MCF 10A (cell line): ENCODE measurements at regions not wholly inside any gene's neighbourhood (a gene's known extent, or its start where the extent isn't known, plus 50 kb on each side); places are given as distances from the start of the nearest gene placed in this dataset.
"Not testable (repeated sequence)": the region's sequence is repeated elsewhere in the genome, so short reads cannot be mapped to it uniquely, and the experiment has no call there.

Source experiments
- BruUV-seq: library from RNA; stranded (reverse); fragments of 400-500 nt; replicated peaks from 2 replicates; lab custom pipeline; 2021; lab: Mats Ljungman, UMichigan
- CTCF ChIA-PET: fragments of 300-600 bp; sonication (Branson Sonifier 250); formaldehyde crosslinking; extraction: SDS; loops from one replicate; lab custom pipeline; 2021; ENCODE audit warnings: antibody characterized with exemption, inconsistent platforms; lab: Yijun Ruan, JAX
- POLR2A ChIA-PET: fragments of 300-600, 350-650 bp; sonication (Branson Sonifier 250); formaldehyde crosslinking; extraction: SDS; loops from one replicate; lab custom pipeline; 2020; ENCODE audit warnings: antibody characterized with exemption, inconsistent platforms; lab: Yijun Ruan, JAX
- DNase-seq: peaks from one replicate; pipeline ENCODE4 v3.0.0-alpha.2; 2018; ENCODE audit not compliant: unreplicated experiment
- H3K27ac Mint-ChIP-seq: one replicate; pipeline ENCODE4 v1.8.0; 2022; ENCODE audit warnings: mild to moderate bottlenecking, low read depth, mixed read lengths; ENCODE audit not compliant: unreplicated experiment
- H3K27me3 Mint-ChIP-seq: one replicate; pipeline ENCODE4 v1.8.0; 2022; ENCODE audit warnings: mixed read lengths; ENCODE audit not compliant: insufficient read depth, unreplicated experiment
- H3K36me3 Mint-ChIP-seq: one replicate; pipeline ENCODE4 v1.8.0; 2022; ENCODE audit warnings: mild to moderate bottlenecking, moderate library complexity, mixed read lengths; ENCODE audit not compliant: insufficient read depth, unreplicated experiment
- H3K4me1 Mint-ChIP-seq: one replicate; pipeline ENCODE4 v1.8.0; 2022; ENCODE audit warnings: mixed read lengths; ENCODE audit not compliant: insufficient read depth, unreplicated experiment
- H3K4me3 Mint-ChIP-seq: one replicate; pipeline ENCODE4 v1.8.0; 2022; ENCODE audit warnings: mild to moderate bottlenecking, moderate library complexity, mixed read lengths; ENCODE audit not compliant: unreplicated experiment
- H3K9me3 Mint-ChIP-seq: one replicate; pipeline ENCODE4 v1.8.0; 2022; ENCODE audit warnings: mixed read lengths; ENCODE audit not compliant: unreplicated experiment
- intact Hi-C: fragments of 100-400 bp; cut with micrococcal nuclease; formaldehyde crosslinking; loops from 2 replicates; pipeline ENCODE4 v1.14.1; 2022
- TF ChIP-seq, protein P1 (sequence below): fragments of 200-600 bp; IDR thresholded peaks from one replicate; pipeline ENCODE4 v1.8.0; 2022; ENCODE audit warnings: antibody characterized with exemption, mild to moderate bottlenecking; ENCODE audit not compliant: unreplicated experiment

DNA sequence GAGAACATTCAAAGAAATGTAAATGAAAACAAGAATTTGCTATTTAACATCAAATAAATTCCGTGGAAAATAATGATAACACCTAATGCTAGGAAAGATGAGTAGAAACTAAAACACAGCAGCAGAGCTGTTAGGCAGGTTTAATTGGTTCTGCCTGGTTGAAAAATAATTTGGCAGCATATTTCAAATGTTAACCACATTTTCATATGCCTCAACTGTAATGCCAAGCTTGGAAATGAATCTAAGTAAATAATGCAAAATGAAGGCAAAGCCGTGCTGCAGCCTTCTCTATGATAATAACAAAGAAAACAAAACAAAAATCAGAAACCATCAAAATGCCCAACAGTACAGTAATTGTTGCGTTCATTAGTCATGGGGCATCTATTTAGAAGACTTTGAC lies 79.9 kb upstream of the MSX2 start:
- no peak for DNase-seq
- BruUV-seq, result no TSS peak
- Mint-ChIP-seq H3K27ac (no peak overlapping the region), H3K36me3 (no peaks in the 10 kb centered on the region), H3K9me3 (peaks cover 30% of the 10 kb centered on the region), H3K27me3 (no peaks in the 10 kb centered on the region), H3K4me3 (no peak overlapping the region), H3K4me1 (no peaks in the 10 kb centered on the region)
- intact Hi-C loops, result no loop called here
- CTCF ChIA-PET, result interaction anchor here (0.6 kb wide), 1 partner anchor 121 kb away, joined by 6 read pairs; no protein-coding TSS in a partner anchor
- TF ChIP-seq, protein P1, sequence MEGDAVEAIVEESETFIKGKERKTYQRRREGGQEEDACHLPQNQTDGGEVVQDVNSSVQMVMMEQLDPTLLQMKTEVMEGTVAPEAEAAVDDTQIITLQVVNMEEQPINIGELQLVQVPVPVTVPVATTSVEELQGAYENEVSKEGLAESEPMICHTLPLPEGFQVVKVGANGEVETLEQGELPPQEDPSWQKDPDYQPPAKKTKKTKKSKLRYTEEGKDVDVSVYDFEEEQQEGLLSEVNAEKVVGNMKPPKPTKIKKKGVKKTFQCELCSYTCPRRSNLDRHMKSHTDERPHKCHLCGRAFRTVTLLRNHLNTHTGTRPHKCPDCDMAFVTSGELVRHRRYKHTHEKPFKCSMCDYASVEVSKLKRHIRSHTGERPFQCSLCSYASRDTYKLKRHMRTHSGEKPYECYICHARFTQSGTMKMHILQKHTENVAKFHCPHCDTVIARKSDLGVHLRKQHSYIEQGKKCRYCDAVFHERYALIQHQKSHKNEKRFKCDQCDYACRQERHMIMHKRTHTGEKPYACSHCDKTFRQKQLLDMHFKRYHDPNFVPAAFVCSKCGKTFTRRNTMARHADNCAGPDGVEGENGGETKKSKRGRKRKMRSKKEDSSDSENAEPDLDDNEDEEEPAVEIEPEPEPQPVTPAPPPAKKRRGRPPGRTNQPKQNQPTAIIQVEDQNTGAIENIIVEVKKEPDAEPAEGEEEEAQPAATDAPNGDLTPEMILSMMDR, result no peak
- POLR2A ChIA-PET, result interaction anchor here (1.5 kb wide), 1 partner anchor 19 kb away, joined by 3 read pairs; no protein-coding TSS in a partner anchor

DNA sequence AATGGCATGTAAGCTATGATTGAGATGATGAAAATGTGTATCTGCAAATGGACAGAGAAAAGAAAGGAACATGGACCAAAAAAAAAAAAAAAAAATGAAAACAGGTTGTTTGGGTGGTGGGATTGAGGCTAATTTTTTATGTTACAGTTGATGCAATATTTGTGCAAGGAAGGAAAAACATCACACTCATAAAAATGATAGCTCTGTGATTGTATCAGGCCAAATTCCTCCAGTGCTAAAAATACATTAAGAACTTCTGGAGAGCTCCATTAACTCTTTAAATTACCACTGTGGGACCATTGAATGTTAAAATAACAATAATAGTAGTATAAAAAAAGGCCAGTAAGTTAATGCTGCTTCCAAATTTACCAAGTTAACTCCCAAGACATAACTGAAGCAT lies 79.5 kb upstream of the MSX2 start:
- ChIA-PET CTCF (interaction anchor here (0.6 kb wide), 5 partner anchors 15 to 207 kb away, joined by 3 to 6 read pairs (median 3); no protein-coding TSS in a partner anchor), POLR2A (interaction anchor here (1.5 kb wide), 1 partner anchor 20 kb away, joined by 3 read pairs; no protein-coding TSS in a partner anchor)
- no peaks in the 10 kb centered on the region for H3K4me1 Mint-ChIP-seq
- DNase-seq, result no peak
- TF ChIP-seq, protein P1, result no peak
- H3K9me3 Mint-ChIP-seq, result peaks cover 30% of the 10 kb centered on the region
- intact Hi-C loops, result no loop called here
- H3K27me3 Mint-ChIP-seq, result no peaks in the 10 kb centered on the region
- no TSS peak for BruUV-seq
- no peak overlapping the region for H3K27ac Mint-ChIP-seq
- H3K36me3 Mint-ChIP-seq, result no peaks in the 10 kb centered on the region
- H3K4me3 Mint-ChIP-seq, result no peak overlapping the region

DNA sequence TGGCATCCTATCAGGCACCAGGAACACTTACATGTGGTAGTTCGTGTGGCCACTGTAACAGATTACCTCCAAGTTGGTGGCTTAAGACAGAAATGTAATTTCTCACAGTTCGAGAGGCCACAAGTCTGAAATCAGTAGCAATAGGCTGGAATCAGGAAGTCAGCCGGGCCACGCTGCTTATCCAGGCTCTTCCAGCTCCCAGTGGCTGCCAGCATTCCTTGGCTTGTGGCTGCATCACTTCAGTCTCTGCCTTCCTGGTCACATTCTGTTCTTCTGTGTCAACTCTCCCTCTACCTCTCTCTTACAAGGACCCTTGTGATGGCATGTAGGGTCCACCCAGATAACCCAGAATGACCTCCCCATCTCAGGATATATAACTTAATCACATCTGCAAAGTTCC lies 78.7 kb upstream of the MSX2 start:
- TF ChIP-seq, protein P1, result no peak
- no TSS peak for BruUV-seq
- Mint-ChIP-seq H3K4me3 (no peak overlapping the region), H3K27me3 (no peaks in the 10 kb centered on the region), H3K4me1 (no peaks in the 10 kb centered on the region), H3K9me3 (peaks cover 30% of the 10 kb centered on the region), H3K36me3 (no peaks in the 10 kb centered on the region), H3K27ac (no peak overlapping the region)
- ChIA-PET CTCF (interaction anchor here (0.6 kb wide), 1 partner anchor 121 kb away, joined by 3 read pairs; no protein-coding TSS in a partner anchor), POLR2A (interaction anchor here (1.5 kb wide), 1 partner anchor 20 kb away, joined by 3 read pairs; no protein-coding TSS in a partner anchor)
- intact Hi-C loops, result no loop called here
- DNase-seq, result no peak

DNA sequence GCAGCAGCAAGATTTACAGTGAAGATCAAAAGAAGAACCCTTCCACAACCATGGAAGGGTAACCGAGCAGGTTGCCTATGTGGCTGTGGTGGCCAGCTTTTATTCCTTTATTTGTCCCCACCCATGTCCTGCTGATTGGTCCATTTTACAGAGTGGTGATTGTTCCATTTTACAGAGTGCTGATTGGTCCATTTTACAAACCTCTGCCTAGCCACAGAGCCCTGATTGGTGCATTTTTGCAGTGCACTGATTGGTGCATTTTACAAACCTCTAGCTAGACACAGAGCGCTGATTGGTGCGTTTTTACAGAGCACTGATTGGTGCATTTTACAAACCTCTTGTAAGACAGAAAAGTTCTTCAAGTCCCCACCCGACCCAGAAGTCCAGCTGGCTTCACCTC lies 75.8 kb upstream of the MSX2 start:
- intact Hi-C loops, H3K27ac Mint-ChIP-seq, H3K4me1 Mint-ChIP-seq, H3K4me3 Mint-ChIP-seq, POLR2A ChIA-PET, H3K36me3 Mint-ChIP-seq, H3K27me3 Mint-ChIP-seq, DNase-seq, BruUV-seq: not testable (repeated sequence)
- peaks cover 30% of the 10 kb centered on the region for H3K9me3 Mint-ChIP-seq
- CTCF ChIA-PET, result interaction anchor here (1.1 kb wide), 1 partner anchor 228 kb away, joined by 4 read pairs; no protein-coding TSS in a partner anchor
